Prostate gland (tissue), 2 donors: ENCODE measurements at regions not wholly inside any gene's neighbourhood (a gene's known extent, or its start where the extent isn't known, plus 50 kb on each side); places are given as distances from the start of the nearest gene placed in this dataset.
"Not testable (repeated sequence)": the region's sequence is repeated elsewhere in the genome, so short reads cannot be mapped to it uniquely, and the experiment has no call there.

Experiments
- DNase-seq: peaks from one replicate; pipeline ENCODE4 v3.0.0-alpha.2; 2019; ENCODE audit warnings: low spot score
- H3K27ac ChIP-seq, 2 donors: fragments of 200-600 bp; sonication (generic); 2 replicates each; pipeline ENCODE4 v1.5.1; 2017 to 2019
- H3K27me3 ChIP-seq: fragments of 200-600 bp; sonication (generic); replicated peaks from 2 replicates; pipeline ENCODE4 v1.5.1; 2019; ENCODE audit not compliant: insufficient read depth
- H3K36me3 ChIP-seq, 2 donors: fragments of 200-600 bp; sonication (generic); 1 replicate in 1 of 2; 2 replicates in 1 of 2; pipeline versions ENCODE4 v1.5.1 to v1.8.1; 2017 to 2019
- H3K4me1 ChIP-seq: fragments of 200-600 bp; sonication (generic); replicated peaks from 2 replicates; pipeline ENCODE4 v1.5.1; 2019
- H3K4me3 ChIP-seq, 2 donors: fragments of 200-600 bp; sonication (generic); 2 replicates each; pipeline ENCODE4 v1.5.1; 2017 to 2019
- H3K9me3 ChIP-seq: fragments of 200-600 bp; sonication (generic); 2 replicates; pipeline ENCODE4 v1.5.1; 2017
- CTCF ChIP-seq, 4 experiments: fragments of 200-600 bp in 2 of 4; fragments of 450-650 bp in 2 of 4; sonication (generic) in 2 of 4; IDR thresholded peaks; 1 replicate in 3 of 4; 2 replicates in 1 of 4; pipeline ENCODE4 v1.5.1; 2016 to 2019; ENCODE audit warnings: antibody characterized with exemption in 4 of 4, mild to moderate bottlenecking in 2 of 4, moderate library complexity in 2 of 4
- POLR2A ChIP-seq: fragments of 450-650 bp; IDR thresholded peaks from one replicate; pipeline ENCODE4 v1.6.1; 2016; ENCODE audit warnings: antibody characterized with exemption, mild to moderate bottlenecking
- POLR2AphosphoS5 ChIP-seq: sonication (generic); formaldehyde crosslinking; IDR thresholded peaks from one replicate; pipeline ENCODE4 v1.6.1; 2017; ENCODE audit warnings: antibody characterized with exemption
- WGBS: methylation state at CpG from one replicate; pipeline ENCODE4 v1.1.5; 2018; 5-methylcytosine and 5-hydroxymethylcytosine counted together
- intact Hi-C: fragments of 100-400 bp; cut with DNase I; formaldehyde crosslinking; loops from one replicate; pipeline ENCODE4 v1.14.2; 2022

- no peaks in the 10 kb centered on the region for H3K9me3 ChIP-seq
Observed at GRCh38 chr14:38663382-38663781, 407.5 kb upstream of the CLEC14A start.

GRCh38 chr14:38662781-38663180 is 406.9 kb upstream of the CLEC14A start:
- intact Hi-C loops, result no loop called here
- no peak for TF ChIP-seq POLR2A
- TF ChIP-seq CTCF (IDR thresholded peaks at IDR 0.05), result no peak
- no peak for TF ChIP-seq POLR2AphosphoS5
- no peak for DNase-seq
- Histone ChIP-seq H3K4me3 (no peak overlapping the region), H3K9me3 (no peaks in the 10 kb centered on the region), H3K4me1 (no peaks in the 10 kb centered on the region), H3K27ac (no peak overlapping the region), H3K36me3 (no peaks in the 10 kb centered on the region), H3K27me3 (no peaks in the 10 kb centered on the region)
- WGBS, result 26% methylated on average over 3 of the region's 3 CpGs

More at GRCh38 chr14:38663382-38663781, 407.5 kb upstream of the CLEC14A start:
- Histone ChIP-seq H3K4me3 (no peak overlapping the region), H3K27ac (no peak overlapping the region), H3K36me3 (no peaks in the 10 kb centered on the region), H3K27me3 (no peaks in the 10 kb centered on the region), H3K4me1 (no peaks in the 10 kb centered on the region)
- intact Hi-C loops, result no loop called here
- WGBS, result 69% methylated on average over 1 of the region's 1 CpG
- TF ChIP-seq CTCF (IDR thresholded peaks at IDR 0.05) (no peak), POLR2A (no peak)
- no peak for DNase-seq

- intact Hi-C loops, result no loop called here
- H3K27me3 ChIP-seq, result no peaks in the 10 kb centered on the region
- DNase-seq, result no peak
- no peaks in the 10 kb centered on the region for H3K36me3 ChIP-seq
- H3K27ac ChIP-seq, result no peak overlapping the region
- no peaks in the 10 kb centered on the region for H3K4me1 ChIP-seq
- 76% methylated on average over 2 of the region's 2 CpGs for WGBS
- H3K9me3 ChIP-seq, result no peaks in the 10 kb centered on the region
- TF ChIP-seq POLR2AphosphoS5 (no peak), CTCF (IDR thresholded peaks at IDR 0.05) (no peak), POLR2A (no peak)
- H3K4me3 ChIP-seq, result no peak overlapping the region
Observed at GRCh38 chr14:38646391-38646790, 390.5 kb upstream of the CLEC14A start.

GRCh38 chr14:38634913-38635312 is 379.0 kb upstream of the CLEC14A start:
- H3K4me1 ChIP-seq, H3K27ac ChIP-seq, H3K27me3 ChIP-seq, H3K4me3 ChIP-seq, DNase-seq, intact Hi-C loops, H3K9me3 ChIP-seq, H3K36me3 ChIP-seq: not testable (repeated sequence)
- 96% methylated on average over 19 of the region's 19 CpGs for WGBS

- no peak overlapping the region for H3K27ac ChIP-seq
- H3K36me3 ChIP-seq, result no peaks in the 10 kb centered on the region
- H3K9me3 ChIP-seq, result no peaks in the 10 kb centered on the region
- no peak overlapping the region for H3K4me3 ChIP-seq
- no peak for DNase-seq
- intact Hi-C loops, result no loop called here
- no peaks in the 10 kb centered on the region for H3K4me1 ChIP-seq
- H3K27me3 ChIP-seq, result no peaks in the 10 kb centered on the region
- 82% methylated on average over 3 of the region's 3 CpGs for WGBS
- TF ChIP-seq CTCF (IDR thresholded peaks at IDR 0.05), result no peak
- TF ChIP-seq POLR2AphosphoS5, result no peak
- TF ChIP-seq POLR2A, result no peak
Observed at GRCh38 chr14:38629412-38629811, 373.5 kb upstream of the CLEC14A start.
